ENCODE measurements at regions not wholly inside any gene's neighbourhood (a gene's known extent, or its start where the extent isn't known, plus 50 kb on each side); places are given as distances from the start of the nearest gene placed in this dataset.

- TF ChIP-seq GATA2 (IDR thresholded peaks at IDR 0.05; ENCODE audit: low read depth, low read length) (no peak), GATA3 (IDR thresholded peaks at IDR 0.05; ENCODE audit: low read depth, low read length) (no peak)
Measured at GRCh38 chr18:34280000-34280399, 55.3 kb upstream of the NOL4 start.

GRCh38 chr18:34280653-34281052 lies 55.9 kb upstream of the NOL4 start:
- TF ChIP-seq GATA2 (IDR thresholded peaks at IDR 0.05; ENCODE audit: low read depth, low read length), result no peak
- no peak for TF ChIP-seq GATA3 (IDR thresholded peaks at IDR 0.05; ENCODE audit: low read depth, low read length)

DNA sequence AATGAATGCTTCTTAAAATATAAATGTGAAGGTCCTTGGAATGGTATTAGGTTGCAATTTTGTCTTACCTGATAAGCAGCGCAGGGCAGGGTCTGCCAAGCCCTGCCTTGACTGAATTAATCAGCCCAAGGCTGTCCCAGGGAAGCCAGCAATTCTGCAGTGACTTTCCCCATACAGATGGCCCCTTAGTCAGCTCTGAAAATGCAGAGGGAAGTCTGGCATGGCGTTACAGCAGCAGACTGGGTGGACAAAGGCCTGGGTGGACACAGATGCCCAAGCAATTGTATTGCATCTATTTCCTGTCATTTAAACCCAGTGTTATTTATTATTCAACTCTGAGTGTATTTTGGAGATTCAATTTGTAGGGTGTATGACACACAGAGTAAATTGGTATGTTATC lies 56.6 kb upstream of the NOL4 start:
- TF ChIP-seq GATA2 (IDR thresholded peaks at IDR 0.05; ENCODE audit: low read depth, low read length) (no peak), GATA3 (IDR thresholded peaks at IDR 0.05; ENCODE audit: low read depth, low read length) (no peak)

GRCh38 chr18:34281722-34282121 lies 57.0 kb upstream of the NOL4 start:
- TF ChIP-seq GATA3 (IDR thresholded peaks at IDR 0.05; ENCODE audit: low read depth, low read length) (no peak), GATA2 (IDR thresholded peaks at IDR 0.05; ENCODE audit: low read depth, low read length) (no peak; the same call in 1 of the 2 replicates)

DNA sequence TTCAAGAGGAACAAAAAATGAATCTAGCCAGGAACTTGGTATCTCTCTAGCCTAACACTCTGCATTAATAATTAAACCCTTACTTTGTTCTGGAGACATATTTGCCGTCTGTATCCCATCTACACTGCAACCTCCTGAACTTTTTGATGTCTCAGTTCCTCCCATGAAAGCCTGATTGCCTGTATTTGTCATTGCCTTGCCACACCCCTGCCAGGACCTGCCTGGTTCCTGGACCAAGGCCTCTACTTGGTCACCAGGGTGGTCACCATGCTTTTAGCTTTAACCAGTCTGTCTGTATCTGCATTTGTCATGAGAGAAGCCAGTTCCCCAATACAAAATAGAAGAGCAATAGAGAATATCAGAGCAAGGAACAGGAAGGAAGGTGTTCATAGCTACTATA lies 58.8 kb upstream of the NOL4 start:
- no peak for TF ChIP-seq GATA2 (IDR thresholded peaks at IDR 0.05; ENCODE audit: low read depth, low read length)

DNA sequence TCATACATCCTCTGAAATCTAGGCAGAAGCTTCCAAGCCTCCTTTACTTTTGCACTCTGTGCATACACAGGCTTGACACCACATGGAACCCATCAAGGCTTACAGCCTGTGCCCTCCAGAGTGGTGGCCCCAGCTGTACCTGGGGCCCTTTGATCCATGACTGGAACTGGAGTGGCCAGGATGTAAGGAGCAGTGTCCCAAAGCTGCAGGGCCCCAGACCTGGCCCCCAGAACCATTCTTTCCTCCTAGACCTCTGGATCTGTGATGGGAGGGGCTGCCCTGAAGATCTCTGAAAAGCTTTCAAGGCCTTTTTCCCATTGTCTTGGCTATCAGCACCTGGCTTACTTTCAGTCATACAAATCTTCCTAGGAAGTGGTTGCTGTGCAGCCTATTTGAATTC lies 63.1 kb upstream of the NOL4 start:
- TF ChIP-seq GATA3 (IDR thresholded peaks at IDR 0.05; ENCODE audit: low read depth, low read length) (no peak), GATA2 (IDR thresholded peaks at IDR 0.05; ENCODE audit: low read depth, low read length) (no peak)

DNA sequence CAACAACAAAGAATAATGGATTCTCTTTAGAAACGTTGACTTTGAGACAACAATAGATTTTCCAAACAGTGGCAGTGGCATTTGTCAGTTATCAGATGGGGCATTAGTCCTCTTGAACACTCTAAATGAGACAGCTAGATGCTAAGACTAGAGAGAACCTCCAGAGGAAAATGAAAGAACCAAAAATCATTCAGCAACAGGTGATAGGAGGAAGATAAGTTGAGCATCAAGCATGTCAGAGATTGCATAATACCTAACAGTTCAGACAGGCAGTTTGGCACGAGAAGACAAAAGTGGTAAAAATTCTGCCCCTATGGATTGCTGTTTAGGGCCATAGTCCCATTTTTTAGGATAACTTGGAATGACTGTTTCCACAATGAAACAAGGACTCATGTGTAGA lies 67.9 kb upstream of the NOL4 start:
- TF ChIP-seq GATA2 (IDR thresholded peaks at IDR 0.05; ENCODE audit: low read depth, low read length), result no peak
- no peak for TF ChIP-seq GATA3 (IDR thresholded peaks at IDR 0.05; ENCODE audit: low read depth, low read length)

DNA sequence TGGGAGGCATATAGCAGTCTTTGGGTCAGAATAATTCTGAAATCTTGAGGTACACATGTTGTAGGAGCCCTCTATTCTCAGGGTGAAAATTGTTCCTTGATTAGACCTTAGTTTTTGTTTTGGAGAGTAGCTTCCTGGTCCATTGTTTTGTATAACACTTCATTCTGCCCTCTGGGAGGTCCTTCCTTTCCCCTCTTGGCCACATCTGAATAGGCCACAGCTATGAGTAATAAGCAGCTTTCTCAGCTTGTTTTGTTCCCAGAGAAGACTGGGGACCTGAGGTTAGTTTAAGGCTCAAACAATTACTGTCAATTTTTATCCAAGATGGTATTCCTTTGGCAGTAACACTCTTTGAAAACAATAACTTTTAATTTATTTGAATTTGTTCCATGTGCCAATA lies 72.6 kb upstream of the NOL4 start:
- TF ChIP-seq GATA3 (IDR thresholded peaks at IDR 0.05; ENCODE audit: low read depth, low read length) (no peak), GATA2 (IDR thresholded peaks at IDR 0.05; ENCODE audit: low read depth, low read length) (no peak)

- no peak for TF ChIP-seq GATA3 (IDR thresholded peaks at IDR 0.05; ENCODE audit: low read depth, low read length)
- TF ChIP-seq GATA2 (IDR thresholded peaks at IDR 0.05; ENCODE audit: low read depth, low read length), result no peak
Measured at GRCh38 chr18:34299828-34300227, 75.1 kb upstream of the NOL4 start.

DNA sequence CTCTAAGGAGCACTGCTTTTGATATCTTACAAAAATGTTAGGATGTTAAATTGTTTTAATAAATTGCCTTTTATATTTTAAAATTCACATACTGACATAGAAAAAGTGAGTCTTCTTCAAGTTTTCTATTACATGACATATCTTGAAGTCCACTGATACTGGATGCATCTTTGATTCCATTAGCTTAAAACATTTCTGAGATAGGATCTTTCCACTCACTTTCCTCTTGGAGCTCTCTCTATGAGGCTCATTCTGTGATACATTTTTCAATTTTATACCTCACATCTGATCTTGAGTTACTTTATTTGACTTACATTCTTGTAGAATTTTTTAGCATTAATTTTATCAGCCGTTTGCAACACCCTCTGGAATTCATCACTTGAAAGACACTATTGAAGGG lies 86.8 kb upstream of the NOL4 start:
- TF ChIP-seq GATA3 (IDR thresholded peaks at IDR 0.05; ENCODE audit: low read depth, low read length), result no peak

- TF ChIP-seq GATA2 (IDR thresholded peaks at IDR 0.05; ENCODE audit: low read depth, low read length), result no peak
- TF ChIP-seq GATA3 (IDR thresholded peaks at IDR 0.05; ENCODE audit: low read depth, low read length), result no peak
Measured at GRCh38 chr18:34314847-34315246, 90.1 kb upstream of the NOL4 start.

DNA sequence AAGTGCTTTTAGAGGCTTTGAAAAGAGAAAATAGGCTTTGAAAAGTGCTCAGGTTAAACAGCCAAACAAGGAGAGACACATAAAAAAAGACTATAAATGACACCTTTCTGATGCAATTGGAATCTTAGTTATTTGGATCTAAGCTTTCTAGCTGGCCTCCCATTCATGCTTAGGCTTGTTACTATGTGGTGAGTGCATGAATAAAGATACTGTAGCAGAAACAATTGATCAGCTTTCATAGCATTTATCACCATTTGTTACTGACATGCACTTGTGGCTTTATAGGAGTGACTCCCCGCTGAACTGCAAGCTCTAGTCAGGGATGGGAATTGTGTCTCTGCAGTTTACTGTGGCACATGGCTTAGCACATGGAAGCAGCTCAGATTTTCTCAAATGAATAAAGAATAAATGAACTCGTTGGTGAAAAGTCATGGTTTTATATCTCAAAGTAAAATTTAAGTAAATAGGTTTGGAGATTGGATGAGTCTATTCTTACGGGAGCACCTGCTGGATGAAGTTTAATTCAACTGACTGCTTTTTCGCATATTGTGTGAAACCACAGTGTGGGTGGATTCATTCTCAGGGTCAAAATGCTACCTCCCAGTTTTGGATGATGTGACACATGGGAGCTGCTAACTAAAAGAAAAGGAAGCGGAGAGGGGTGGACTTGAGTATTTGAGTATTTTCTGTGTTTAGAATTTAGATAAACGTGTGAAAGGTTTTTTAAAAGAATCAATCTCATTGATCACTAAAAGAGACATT lies 91.1 kb upstream of the NOL4 start:
- TF ChIP-seq GATA3 (IDR thresholded peaks at IDR 0.05; ENCODE audit: low read depth, low read length) (no peak), GATA2 (IDR thresholded peaks at IDR 0.05; ENCODE audit: low read depth, low read length) (no peak)

GRCh38 chr18:34320267-34320666 lies 95.6 kb upstream of the NOL4 start:
- TF ChIP-seq GATA3 (IDR thresholded peaks at IDR 0.05; ENCODE audit: low read depth, low read length), result no peak
- no peak for TF ChIP-seq GATA2 (IDR thresholded peaks at IDR 0.05; ENCODE audit: low read depth, low read length)

- no peak for TF ChIP-seq GATA3 (IDR thresholded peaks at IDR 0.05; ENCODE audit: low read depth, low read length)
Measured at GRCh38 chr18:34321066-34321465, 96.4 kb upstream of the NOL4 start.

GRCh38 chr18:34322365-34323289 lies 97.9 kb upstream of the NOL4 start:
- TF ChIP-seq GATA2 (IDR thresholded peaks at IDR 0.05; ENCODE audit: low read depth, low read length) (no peak), GATA3 (IDR thresholded peaks at IDR 0.05; ENCODE audit: low read depth, low read length) (no peak)
